DOHH2 (cell line): ENCODE measurements at regions not wholly inside any gene's neighbourhood (a gene's known extent, or its start where the extent isn't known, plus 50 kb on each side); places are given as distances from the start of the nearest gene placed in this dataset.

ENCODE experiments used
- H3F3A ChIP-seq: fragments of 200-600 bp; sonication (generic), shearing (Covaris generic); 2 replicates; pipeline ENCODE4 v1.6.0; 2016; ENCODE audit warnings: antibody characterized with exemption, mild to moderate bottlenecking; ENCODE audit not compliant: control insufficient read depth, insufficient read depth
- H3K27ac ChIP-seq: fragments of 200-600 bp; sonication (generic); 2 replicates; pipeline ENCODE4 v1.5.1; 2014; ENCODE audit warnings: low read depth, mild to moderate bottlenecking, low read length, moderate library complexity
- H3K27me3 ChIP-seq: fragments of 200-600 bp; sonication (generic); 2 replicates; pipeline ENCODE4 v1.6.1; 2014; ENCODE audit warnings: mild to moderate bottlenecking, low read length, mixed read lengths; ENCODE audit not compliant: control insufficient read depth
- H3K36me3 ChIP-seq: fragments of 200-600 bp; sonication (generic); 2 replicates; pipeline ENCODE4 v1.6.1; 2014; ENCODE audit warnings: mild to moderate bottlenecking, low read length, moderate library complexity, mixed read lengths; ENCODE audit not compliant: control insufficient read depth
- H3K4me1 ChIP-seq: fragments of 200-600 bp; sonication (generic); 2 replicates; pipeline ENCODE4 v1.6.1; 2014; ENCODE audit warnings: mild to moderate bottlenecking, low read length, mixed read lengths; ENCODE audit not compliant: control insufficient read depth
- H3K4me2 ChIP-seq: fragments of 200-600 bp; sonication (generic); 2 replicates; pipeline ENCODE4 v1.6.0; 2014; ENCODE audit warnings: mild to moderate bottlenecking, low read length, moderate library complexity
- H3K4me3 ChIP-seq: fragments of 200-600 bp; sonication (generic); 2 replicates; pipeline ENCODE4 v1.5.1; 2014; ENCODE audit warnings: mild to moderate bottlenecking, low read length, mixed read lengths
- H3K79me2 ChIP-seq: fragments of 200-600 bp; sonication (generic); 2 replicates; pipeline ENCODE4 v1.6.1; 2014; ENCODE audit warnings: mild to moderate bottlenecking, low read length, mixed read lengths; ENCODE audit not compliant: control insufficient read depth
- H3K9me2 ChIP-seq: fragments of 200-600 bp; sonication (generic); replicated peaks from 2 replicates; pipeline ENCODE4 v1.6.1; 2014; ENCODE audit warnings: mild to moderate bottlenecking, low read length, mixed read lengths; ENCODE audit not compliant: control insufficient read depth
- H3K9me3 ChIP-seq: fragments of 200-600 bp; sonication (generic); 2 replicates; pipeline ENCODE4 v1.6.1; 2014; ENCODE audit warnings: antibody characterized with exemption, low read length, mixed read lengths; ENCODE audit not compliant: control insufficient read depth, insufficient read depth
- H4K20me1 ChIP-seq: fragments of 200-600 bp; sonication (generic); 2 replicates; pipeline ENCODE4 v1.6.0; 2014; ENCODE audit warnings: low read depth, mild to moderate bottlenecking, antibody characterized with exemption, low read length, moderate library complexity; ENCODE audit not compliant: control insufficient read depth, insufficient read depth
- CTCF ChIP-seq: fragments of 200-600 bp; sonication (generic); IDR thresholded peaks from one replicate; pipeline ENCODE4 v1.5.1; 2014; ENCODE audit warnings: antibody characterized with exemption, mild to moderate bottlenecking, low read depth, low read length; ENCODE audit not compliant: poor library complexity, severe bottlenecking
- EZH2phosphoT487 ChIP-seq: fragments of 200-600 bp; sonication (generic); IDR thresholded peaks from 2 replicates; pipeline ENCODE4 v1.6.1; 2017; ENCODE audit warnings: borderline replicate concordance, mild to moderate bottlenecking, antibody characterized with exemption, low read length, moderate library complexity, mixed read lengths

- Histone ChIP-seq H3K4me3 (no peak overlapping the region), H3K4me2 (no peak overlapping the region), H3K9me2 (no peaks in the 10 kb centered on the region), H3K79me2 (no peaks in the 10 kb centered on the region), H3K4me1 (no peaks in the 10 kb centered on the region), H3K27ac (no peak overlapping the region), H3K9me3 (no peaks in the 10 kb centered on the region), H3K36me3 (no peaks in the 10 kb centered on the region), H3K27me3 (no peaks in the 10 kb centered on the region), H4K20me1 (no peaks in the 10 kb centered on the region), H3F3A (no peaks in the 10 kb centered on the region)
- TF ChIP-seq CTCF (no peak), EZH2phosphoT487 (no peak)
Observed at GRCh38 chr4:180706766-180707165, 1536.4 kb upstream of the TENM3 start.

- Histone ChIP-seq H3K36me3 (no peaks in the 10 kb centered on the region), H3K27ac (no peak overlapping the region), H3F3A (no peaks in the 10 kb centered on the region), H3K4me3 (no peak overlapping the region), H3K9me3 (no peaks in the 10 kb centered on the region), H4K20me1 (no peaks in the 10 kb centered on the region), H3K4me2 (no peak overlapping the region), H3K79me2 (no peaks in the 10 kb centered on the region), H3K27me3 (no peaks in the 10 kb centered on the region), H3K4me1 (no peaks in the 10 kb centered on the region), H3K9me2 (no peaks in the 10 kb centered on the region)
- TF ChIP-seq CTCF: no peak
- TF ChIP-seq EZH2phosphoT487: no peak
Observed at GRCh38 chr4:180710628-180711337, 1532.4 kb upstream of the TENM3 start.

- no peaks in the 10 kb centered on the region for H3F3A ChIP-seq
- no peaks in the 10 kb centered on the region for H3K27me3 ChIP-seq
- no peaks in the 10 kb centered on the region for H3K79me2 ChIP-seq
- no peak overlapping the region for H3K27ac ChIP-seq
- H3K9me2 ChIP-seq: no peaks in the 10 kb centered on the region
- H3K36me3 ChIP-seq: no peaks in the 10 kb centered on the region
- H3K4me2 ChIP-seq: no peak overlapping the region
- H4K20me1 ChIP-seq: no peaks in the 10 kb centered on the region
- TF ChIP-seq CTCF (no peak), EZH2phosphoT487 (no peak)
- H3K4me1 ChIP-seq: no peaks in the 10 kb centered on the region
- no peak overlapping the region for H3K4me3 ChIP-seq
- H3K9me3 ChIP-seq: no peaks in the 10 kb centered on the region
Observed at GRCh38 chr4:180717451-180718033, 1525.7 kb upstream of the TENM3 start.
